ENCODE measurements at regions not wholly inside any gene's neighbourhood (a gene's known extent, or its start where the extent isn't known, plus 50 kb on each side); places are given as distances from the start of the nearest gene placed in this dataset.

DNA sequence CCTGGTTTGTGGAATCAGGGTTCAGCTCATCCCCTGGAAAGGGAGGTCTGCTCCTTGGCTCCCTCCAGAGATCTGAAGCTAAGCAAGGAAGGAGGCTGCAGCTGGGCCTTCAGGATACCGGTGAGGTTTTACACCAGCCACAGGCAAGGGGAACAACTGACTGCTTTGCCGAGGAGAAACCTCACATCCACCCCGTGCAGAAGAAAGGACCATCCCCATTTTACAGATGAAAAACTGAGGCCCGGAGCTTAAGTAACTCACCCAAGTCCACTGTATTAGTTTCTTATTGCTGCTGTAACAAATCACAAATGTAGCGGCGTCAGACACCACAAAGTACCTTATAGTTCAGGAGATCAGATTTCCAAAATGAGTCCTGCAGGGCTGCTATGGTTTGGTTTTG, 173.7 kb downstream of the MN1 start:
- Histone ChIP-seq H3K4me1 (ENCODE audit: low read depth) (no peaks in the 10 kb centered on the region), H3K36me3 (no peaks in the 10 kb centered on the region), H3K4me3 (no peak overlapping the region), H3K9me3 (ENCODE audit: low read depth) (no peaks in the 10 kb centered on the region), H3K27ac (no peak overlapping the region), H3K27me3 (no peaks in the 10 kb centered on the region)
- DNase-seq (ENCODE audit: low read depth in 1 of 2, low spot score in 1 of 2), result no peak
- TF ChIP-seq, protein P1, sequence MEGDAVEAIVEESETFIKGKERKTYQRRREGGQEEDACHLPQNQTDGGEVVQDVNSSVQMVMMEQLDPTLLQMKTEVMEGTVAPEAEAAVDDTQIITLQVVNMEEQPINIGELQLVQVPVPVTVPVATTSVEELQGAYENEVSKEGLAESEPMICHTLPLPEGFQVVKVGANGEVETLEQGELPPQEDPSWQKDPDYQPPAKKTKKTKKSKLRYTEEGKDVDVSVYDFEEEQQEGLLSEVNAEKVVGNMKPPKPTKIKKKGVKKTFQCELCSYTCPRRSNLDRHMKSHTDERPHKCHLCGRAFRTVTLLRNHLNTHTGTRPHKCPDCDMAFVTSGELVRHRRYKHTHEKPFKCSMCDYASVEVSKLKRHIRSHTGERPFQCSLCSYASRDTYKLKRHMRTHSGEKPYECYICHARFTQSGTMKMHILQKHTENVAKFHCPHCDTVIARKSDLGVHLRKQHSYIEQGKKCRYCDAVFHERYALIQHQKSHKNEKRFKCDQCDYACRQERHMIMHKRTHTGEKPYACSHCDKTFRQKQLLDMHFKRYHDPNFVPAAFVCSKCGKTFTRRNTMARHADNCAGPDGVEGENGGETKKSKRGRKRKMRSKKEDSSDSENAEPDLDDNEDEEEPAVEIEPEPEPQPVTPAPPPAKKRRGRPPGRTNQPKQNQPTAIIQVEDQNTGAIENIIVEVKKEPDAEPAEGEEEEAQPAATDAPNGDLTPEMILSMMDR (IDR thresholded peaks at IDR 0.05; ENCODE audit: low read depth, low read length), result no peak

DNA sequence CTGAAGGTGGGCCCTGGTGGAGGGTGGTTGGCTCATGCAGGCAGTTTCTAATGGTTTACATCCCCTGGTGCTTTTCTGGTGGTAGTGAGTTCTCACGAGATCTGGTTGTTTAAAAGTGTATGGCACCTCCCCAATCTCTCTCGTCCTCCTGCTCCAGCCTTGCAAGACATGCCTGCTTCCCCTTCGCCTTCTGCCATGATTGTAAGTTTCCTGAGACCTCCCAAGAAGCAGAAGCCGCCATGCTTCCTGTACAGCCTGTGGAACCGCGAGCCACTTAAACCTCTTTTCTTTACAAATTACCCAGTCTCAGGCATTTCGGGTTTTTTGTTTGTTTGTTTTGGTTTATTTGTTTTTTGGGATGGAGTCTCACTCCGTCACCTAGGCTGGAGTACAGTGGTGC, 173.2 kb downstream of the MN1 start:
- no peak for DNase-seq (ENCODE audit: low read depth in 1 of 2, low spot score in 1 of 2)
- no peak overlapping the region for H3K4me3 ChIP-seq
- no peaks in the 10 kb centered on the region for H3K9me3 ChIP-seq (ENCODE audit: low read depth)
- H3K27ac ChIP-seq, result no peak overlapping the region
- no peaks in the 10 kb centered on the region for H3K27me3 ChIP-seq
- no peaks in the 10 kb centered on the region for H3K36me3 ChIP-seq
- peaks cover 2% of the 10 kb centered on the region for H3K4me1 ChIP-seq (ENCODE audit: low read depth)
- TF ChIP-seq, protein P1 (IDR thresholded peaks at IDR 0.05; ENCODE audit: low read depth, low read length), result no peak

DNA sequence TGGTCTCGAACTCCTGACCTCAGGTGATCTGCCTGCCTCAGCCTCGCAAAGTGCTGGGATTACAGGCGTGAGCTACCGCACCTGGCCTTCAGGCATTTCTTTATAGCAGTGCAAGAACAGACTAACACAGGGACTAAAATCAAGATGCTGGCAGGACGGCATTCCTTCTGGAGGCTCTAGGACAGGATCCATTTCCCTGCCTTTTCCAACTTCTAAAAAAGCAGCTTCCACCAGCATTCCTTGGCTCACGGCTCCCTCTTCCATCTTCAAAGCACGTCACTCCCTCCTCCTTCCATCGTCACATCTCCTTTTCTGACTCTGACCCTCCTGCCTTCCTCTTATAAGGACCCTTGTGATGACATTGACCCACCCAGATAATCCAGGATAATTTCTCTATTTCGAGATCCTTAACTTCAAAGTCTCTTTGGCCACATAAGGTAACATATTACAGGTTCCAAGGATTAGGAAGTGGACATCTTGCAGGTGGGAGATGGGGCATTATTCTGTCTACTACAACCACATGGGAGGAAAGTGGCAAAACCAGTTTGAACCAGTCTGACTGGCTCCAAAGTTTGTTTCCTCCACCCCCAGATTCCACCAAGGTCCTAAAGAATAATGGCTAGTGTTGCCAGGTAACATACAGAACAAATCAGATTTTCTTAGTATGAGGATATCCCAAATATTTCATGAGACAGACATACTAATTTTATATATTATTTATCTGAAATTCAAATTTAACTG, 172.5 kb downstream of the MN1 start:
- Histone ChIP-seq H3K27me3 (no peaks in the 10 kb centered on the region), H3K9me3 (ENCODE audit: low read depth) (no peaks in the 10 kb centered on the region), H3K27ac (no peak overlapping the region), H3K4me1 (ENCODE audit: low read depth) (peaks cover 7% of the 10 kb centered on the region), H3K4me3 (no peak overlapping the region), H3K36me3 (no peaks in the 10 kb centered on the region)
- no peak for DNase-seq (ENCODE audit: low read depth in 1 of 2, low spot score in 1 of 2)
- TF ChIP-seq, protein P1 (IDR thresholded peaks at IDR 0.05; ENCODE audit: low read depth, low read length), result no peak

DNA sequence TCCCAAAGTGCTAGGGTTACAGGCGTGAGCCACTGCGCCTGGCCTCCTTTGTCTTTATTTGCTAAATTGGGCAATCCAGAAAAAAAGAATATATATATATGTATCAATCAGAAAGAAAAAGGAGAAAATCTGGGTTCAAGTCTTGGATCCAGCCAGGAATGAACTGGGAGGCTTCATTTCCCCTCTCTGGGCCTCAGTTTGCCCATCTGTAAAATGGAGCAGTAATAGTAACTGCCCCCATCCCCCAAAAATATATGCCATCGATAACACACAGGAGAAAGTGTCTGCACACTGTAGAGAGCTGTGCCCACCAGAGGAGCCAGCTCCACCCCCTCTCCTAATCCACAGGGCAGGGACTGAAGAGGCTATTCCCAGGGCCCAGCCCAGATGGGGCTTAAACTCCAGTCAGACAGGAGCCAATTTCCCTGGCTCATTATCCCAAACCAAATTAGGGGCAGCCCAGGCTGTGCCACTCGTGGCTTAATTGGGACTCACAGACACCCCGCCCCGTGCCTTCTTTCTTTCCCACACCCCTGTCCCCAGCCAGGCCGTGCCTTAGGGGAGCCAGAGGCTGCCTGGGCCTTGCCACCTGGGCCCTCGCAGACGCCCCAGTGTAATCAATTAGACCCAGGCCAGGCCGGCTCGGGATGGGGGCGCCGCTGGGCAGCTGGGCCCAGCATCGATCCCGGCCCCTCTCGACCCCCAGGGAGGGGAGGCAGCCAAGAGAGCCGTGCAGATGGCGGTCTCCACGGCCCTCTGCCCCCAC, 171.5 kb downstream of the MN1 start:
- H3K9me3 ChIP-seq (ENCODE audit: low read depth), result no peaks in the 10 kb centered on the region
- no peak overlapping the region for H3K27ac ChIP-seq
- peaks cover 8% of the 10 kb centered on the region for H3K4me1 ChIP-seq (ENCODE audit: low read depth)
- no peaks in the 10 kb centered on the region for H3K36me3 ChIP-seq
- no peak overlapping the region for H3K4me3 ChIP-seq
- H3K27me3 ChIP-seq, result no peaks in the 10 kb centered on the region
- TF ChIP-seq, protein P1 (IDR thresholded peaks at IDR 0.05; ENCODE audit: low read depth, low read length), result no peak
- DNase-seq (ENCODE audit: low read depth in 1 of 2, low spot score in 1 of 2), result no peak

DNA sequence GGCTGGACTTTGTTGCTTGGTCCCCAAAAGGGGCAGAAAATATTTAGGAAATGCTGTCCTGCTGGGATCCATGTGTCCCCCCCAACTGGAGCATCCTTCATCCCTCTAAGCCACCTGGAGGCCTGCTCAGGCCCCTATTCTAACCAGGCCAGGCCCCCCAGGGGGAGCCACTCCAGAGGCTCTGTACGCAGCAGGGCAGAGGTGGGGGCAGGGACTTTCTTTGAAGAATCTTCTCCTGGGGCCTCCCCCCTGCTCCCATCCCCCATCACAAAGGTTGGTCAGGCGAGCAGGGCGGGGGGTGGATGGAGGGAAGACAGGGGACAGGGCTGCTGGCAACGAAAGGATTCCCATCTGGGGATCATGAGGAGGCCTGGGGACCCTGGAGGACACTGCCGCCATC, 170.8 kb downstream of the MN1 start:
- no peaks in the 10 kb centered on the region for H3K36me3 ChIP-seq
- no peaks in the 10 kb centered on the region for H3K9me3 ChIP-seq (ENCODE audit: low read depth)
- TF ChIP-seq, protein P1 (IDR thresholded peaks at IDR 0.05; ENCODE audit: low read depth, low read length), result no peak
- H3K27ac ChIP-seq, result no peak overlapping the region
- peaks cover 14% of the 10 kb centered on the region for H3K4me1 ChIP-seq (ENCODE audit: low read depth)
- H3K4me3 ChIP-seq, result no peak overlapping the region
- DNase-seq (ENCODE audit: low read depth in 1 of 2, low spot score in 1 of 2), result no peak
- no peaks in the 10 kb centered on the region for H3K27me3 ChIP-seq

All from cardiac muscle cell (in vitro differentiated cells and primary cell).